NB4 (cell line): ENCODE measurements at regions not wholly inside any gene's neighbourhood (a gene's known extent, or its start where the extent isn't known, plus 50 kb on each side); places are given as distances from the start of the nearest gene placed in this dataset.

Source experiments
- CTCF ChIP-seq: IDR thresholded peaks from one replicate; pipeline ENCODE4 v1.5.1; 2012; ENCODE audit warnings: low read depth, low read length
- MAX ChIP-seq: IDR thresholded peaks from 2 replicates; pipeline ENCODE4 v1.6.1; 2011; ENCODE audit warnings: low read depth, low read length
- MYC ChIP-seq: IDR thresholded peaks from 2 replicates; pipeline ENCODE4 v1.6.1; 2011; ENCODE audit warnings: low read depth, low read length
- POLR2A ChIP-seq: IDR thresholded peaks from 2 replicates; pipeline ENCODE4 v1.6.1; 2011; ENCODE audit warnings: mild to moderate bottlenecking; ENCODE audit not compliant: insufficient read length; ENCODE audit errors: extremely low read depth

GRCh38 chr1:220441211-220441610 is 86.7 kb upstream of the MARK1 start:
- TF ChIP-seq CTCF (no peak), POLR2A (no peak), MAX (no peak), MYC (no peak)
